Brain microvascular endothelial cell (primary cell): ENCODE measurements at regions not wholly inside any gene's neighbourhood (a gene's known extent, or its start where the extent isn't known, plus 50 kb on each side); places are given as distances from the start of the nearest gene placed in this dataset.
"Not testable (repeated sequence)": the region's sequence is repeated elsewhere in the genome, so short reads cannot be mapped to it uniquely, and the experiment has no call there.

Experiments used
- DNase-seq: peaks from one replicate; pipeline ENCODE4 v3.0.0-alpha.2; 2020
- H3K27ac ChIP-seq: fragments of 250-450 bp; sonication (Bioruptor Pico); 2 replicates; pipeline ENCODE4 v1.5.1; 2020; ENCODE audit warnings: mild to moderate bottlenecking, moderate library complexity
- H3K27me3 ChIP-seq: fragments of 250-450 bp; sonication (Bioruptor Pico); replicated peaks from 2 replicates; pipeline ENCODE4 v1.5.1; 2020; ENCODE audit warnings: mild to moderate bottlenecking
- H3K36me3 ChIP-seq: fragments of 250-450 bp; sonication (Bioruptor Pico); replicated peaks from 2 replicates; pipeline ENCODE4 v1.5.1; 2020; ENCODE audit warnings: mild to moderate bottlenecking
- H3K4me3 ChIP-seq: 2 replicates; pipeline ENCODE4 v1.5.1; 2011; ENCODE audit warnings: low read depth, mild to moderate bottlenecking, control low read depth, low read length, moderate library complexity
- in situ Hi-C: cut with HindIII; loops from 2 replicates; pipeline ENCODE4 v1.10.0; 2017; ENCODE audit warnings: low sequenced_read_pairs, low pct_ligation_motif_present

DNA sequence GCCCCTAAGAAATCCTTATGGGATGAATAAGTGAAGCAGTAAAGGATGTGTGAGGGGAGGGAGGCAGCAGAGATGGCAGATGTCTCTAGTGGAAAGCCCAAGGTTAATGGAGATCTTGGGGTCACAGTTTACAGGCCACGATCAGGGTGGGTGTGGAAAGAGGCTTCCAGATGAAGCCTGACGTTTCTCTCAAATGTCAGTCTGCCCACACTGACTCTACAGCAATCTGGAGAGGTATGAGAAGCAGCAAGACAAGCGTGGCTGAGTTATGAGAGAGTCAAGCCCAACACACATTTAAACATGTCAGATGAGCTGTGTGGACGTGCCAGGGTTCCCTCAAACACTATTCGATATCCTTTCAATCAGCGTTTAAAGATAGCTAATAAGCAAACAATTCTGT lies 308.2 kb downstream of the BCL2L11 start:
- H3K4me3 ChIP-seq, H3K27me3 ChIP-seq, DNase-seq, H3K36me3 ChIP-seq, H3K27ac ChIP-seq, in situ Hi-C loops: not testable (repeated sequence)

DNA sequence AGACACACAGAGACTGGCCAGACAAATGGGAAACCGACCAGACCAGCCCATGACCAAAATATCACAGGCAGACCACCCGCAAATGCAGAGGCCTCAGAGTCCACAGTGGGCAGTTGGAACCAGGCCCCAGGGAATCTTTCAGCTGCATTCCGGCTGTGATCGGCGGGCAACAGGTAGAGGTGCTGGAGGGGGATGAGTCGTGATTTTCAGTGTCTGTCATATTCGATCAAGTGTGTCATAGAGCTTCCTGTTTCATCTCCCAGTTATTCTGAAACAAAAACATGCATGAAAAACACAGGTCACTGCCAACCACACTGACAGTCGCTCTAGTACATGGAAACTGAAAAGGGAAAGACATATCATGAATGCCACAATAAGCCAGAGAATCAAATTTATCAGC lies 308.6 kb downstream of the BCL2L11 start:
- DNase-seq, H3K36me3 ChIP-seq, H3K27me3 ChIP-seq, H3K4me3 ChIP-seq, in situ Hi-C loops, H3K27ac ChIP-seq: not testable (repeated sequence)

DNA sequence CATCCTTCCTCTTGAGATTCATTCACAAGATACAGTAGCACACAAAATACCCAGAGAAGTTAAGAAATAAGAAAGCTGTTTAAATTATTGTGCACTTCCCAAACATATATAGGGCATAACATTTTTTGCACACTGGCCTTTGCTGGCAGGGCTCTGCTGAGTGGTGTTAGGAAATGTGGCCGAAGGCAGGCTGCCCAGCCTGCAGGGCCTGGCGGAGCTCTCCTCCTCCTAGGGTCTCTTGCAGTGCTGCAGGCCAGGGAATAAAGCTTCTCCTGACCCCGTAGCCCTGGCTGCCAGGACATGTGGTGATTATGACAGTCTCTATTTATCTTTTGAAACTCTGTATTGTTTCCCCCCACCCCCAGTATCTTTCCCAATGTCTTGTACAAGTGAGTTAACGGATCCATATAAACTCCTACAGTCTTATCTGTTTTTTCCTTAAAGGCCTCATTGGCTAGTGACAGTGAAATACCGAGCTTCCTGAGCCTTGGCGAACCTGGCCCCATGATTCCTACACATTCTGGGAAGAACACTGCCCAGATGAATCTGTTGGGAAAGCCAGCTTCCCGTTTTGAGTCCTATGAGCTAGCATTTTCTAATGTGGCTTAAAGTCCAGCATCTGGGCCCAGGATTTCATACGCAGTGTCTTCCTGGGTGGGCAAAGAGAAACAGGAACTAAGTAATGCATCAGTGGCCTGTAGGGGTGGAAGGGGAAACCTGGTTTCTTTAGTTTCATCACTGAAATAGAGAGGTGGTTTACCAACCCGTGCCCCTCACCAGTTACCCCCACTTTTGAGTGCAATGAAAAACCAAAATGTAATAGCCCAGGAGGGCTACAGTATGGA lies 310.3 kb downstream of the BCL2L11 start:
- H3K4me3 ChIP-seq, in situ Hi-C loops, H3K27me3 ChIP-seq, H3K36me3 ChIP-seq, H3K27ac ChIP-seq, DNase-seq: not testable (repeated sequence)

DNA sequence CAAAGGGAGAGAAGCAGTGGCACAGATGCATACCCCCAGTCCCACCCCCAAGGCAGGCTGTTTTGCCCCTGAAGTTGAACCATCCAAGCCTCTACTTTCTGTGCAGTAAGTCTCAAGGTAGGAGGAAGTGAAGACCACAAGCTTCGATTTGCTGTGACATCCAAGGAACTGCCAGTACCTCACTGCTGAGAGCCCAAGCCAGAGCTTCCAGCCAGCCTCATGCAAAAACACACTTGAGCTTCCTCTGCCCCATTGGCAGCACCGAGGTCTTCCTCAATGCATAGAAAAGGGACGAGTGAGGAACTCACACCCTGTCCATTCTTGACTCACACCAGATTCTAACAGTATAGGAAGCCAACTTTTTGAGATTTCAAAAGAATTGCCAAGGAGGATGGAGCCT lies 311.7 kb downstream of the BCL2L11 start:
- H3K27ac ChIP-seq, H3K4me3 ChIP-seq, DNase-seq, in situ Hi-C loops, H3K27me3 ChIP-seq, H3K36me3 ChIP-seq: not testable (repeated sequence)

DNA sequence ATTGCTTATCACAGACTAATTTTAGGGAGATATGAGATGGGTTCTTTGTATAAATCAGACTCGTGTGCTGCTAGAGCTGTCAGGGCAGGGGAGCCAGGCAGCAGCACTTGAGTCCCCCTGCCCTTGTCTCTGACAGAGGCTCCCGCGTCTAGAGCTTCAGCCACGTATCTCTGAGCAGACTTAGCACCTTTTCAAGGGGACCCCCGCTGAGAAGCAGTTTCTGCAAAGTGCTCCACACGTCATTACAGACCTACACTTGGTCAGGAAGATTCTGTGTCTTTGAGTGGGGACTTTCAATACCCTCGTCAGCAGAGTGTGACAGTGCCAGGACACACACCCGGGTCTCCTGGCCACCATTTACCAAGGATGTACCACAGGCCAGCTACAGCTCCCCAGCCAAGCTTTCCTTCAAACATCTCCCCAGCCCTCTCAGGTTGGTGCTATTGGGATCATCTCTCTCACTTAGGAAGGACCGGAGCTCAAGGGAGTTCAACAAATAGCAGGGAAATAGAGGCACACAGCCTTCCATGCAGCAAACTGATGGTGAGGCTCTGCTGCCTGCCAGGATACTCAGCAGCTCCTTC lies 312.3 kb downstream of the BCL2L11 start:
- H3K36me3 ChIP-seq, H3K27me3 ChIP-seq, H3K27ac ChIP-seq, in situ Hi-C loops, DNase-seq, H3K4me3 ChIP-seq: not testable (repeated sequence)

DNA sequence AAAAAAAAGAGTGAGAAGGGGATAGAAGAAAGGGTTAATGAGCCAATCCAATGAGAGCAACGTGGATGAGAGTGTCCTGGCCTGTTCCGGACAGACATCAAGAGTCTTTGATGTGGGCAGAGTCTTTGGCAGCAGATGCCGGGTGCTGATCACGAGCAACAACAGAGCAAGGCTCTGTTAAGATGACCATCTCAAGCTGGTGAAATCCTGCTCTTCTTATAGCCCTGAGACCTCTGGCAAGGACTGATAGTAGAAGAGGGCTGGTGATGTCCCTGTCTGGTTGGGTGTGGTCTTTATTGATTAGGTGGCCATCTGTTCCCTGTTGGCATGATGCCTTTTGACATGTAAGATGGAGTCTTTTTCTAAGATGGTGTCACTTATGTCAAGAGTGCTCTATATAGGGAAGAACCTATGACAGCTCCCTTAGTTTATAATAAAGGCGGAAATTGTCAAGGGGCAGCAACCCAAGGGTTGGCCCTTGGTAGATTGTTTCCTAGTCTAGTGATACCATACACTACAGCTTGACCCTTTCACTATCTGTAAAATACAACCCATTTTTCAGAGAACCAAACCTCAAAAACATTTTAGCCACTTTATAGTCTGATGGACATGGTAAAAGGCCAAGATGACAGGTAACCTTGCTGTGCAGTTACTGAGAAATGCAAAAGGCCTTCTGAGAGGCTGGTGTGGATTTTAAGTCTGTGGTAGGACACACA lies 313.3 kb downstream of the BCL2L11 start:
- H3K4me3 ChIP-seq, DNase-seq, H3K36me3 ChIP-seq, in situ Hi-C loops, H3K27ac ChIP-seq, H3K27me3 ChIP-seq: not testable (repeated sequence)

DNA sequence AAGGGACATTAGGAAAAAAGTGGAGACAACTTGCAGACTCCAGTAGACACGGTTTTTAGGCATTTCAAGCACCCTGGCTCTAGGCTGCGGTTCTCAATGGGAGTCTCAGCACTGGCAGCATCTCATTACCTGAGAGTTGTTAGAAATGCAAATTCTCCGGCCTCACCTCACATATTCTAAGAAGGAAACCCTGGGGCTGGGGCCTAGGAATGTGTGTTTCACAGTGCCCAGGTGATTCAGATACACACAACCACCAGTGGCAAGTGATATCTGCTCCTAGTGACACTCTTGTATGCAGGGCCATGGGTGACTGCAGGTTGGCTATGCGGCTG lies 313.9 kb downstream of the BCL2L11 start:
- DNase-seq, H3K4me3 ChIP-seq, in situ Hi-C loops, H3K27me3 ChIP-seq, H3K27ac ChIP-seq, H3K36me3 ChIP-seq: not testable (repeated sequence)

DNA sequence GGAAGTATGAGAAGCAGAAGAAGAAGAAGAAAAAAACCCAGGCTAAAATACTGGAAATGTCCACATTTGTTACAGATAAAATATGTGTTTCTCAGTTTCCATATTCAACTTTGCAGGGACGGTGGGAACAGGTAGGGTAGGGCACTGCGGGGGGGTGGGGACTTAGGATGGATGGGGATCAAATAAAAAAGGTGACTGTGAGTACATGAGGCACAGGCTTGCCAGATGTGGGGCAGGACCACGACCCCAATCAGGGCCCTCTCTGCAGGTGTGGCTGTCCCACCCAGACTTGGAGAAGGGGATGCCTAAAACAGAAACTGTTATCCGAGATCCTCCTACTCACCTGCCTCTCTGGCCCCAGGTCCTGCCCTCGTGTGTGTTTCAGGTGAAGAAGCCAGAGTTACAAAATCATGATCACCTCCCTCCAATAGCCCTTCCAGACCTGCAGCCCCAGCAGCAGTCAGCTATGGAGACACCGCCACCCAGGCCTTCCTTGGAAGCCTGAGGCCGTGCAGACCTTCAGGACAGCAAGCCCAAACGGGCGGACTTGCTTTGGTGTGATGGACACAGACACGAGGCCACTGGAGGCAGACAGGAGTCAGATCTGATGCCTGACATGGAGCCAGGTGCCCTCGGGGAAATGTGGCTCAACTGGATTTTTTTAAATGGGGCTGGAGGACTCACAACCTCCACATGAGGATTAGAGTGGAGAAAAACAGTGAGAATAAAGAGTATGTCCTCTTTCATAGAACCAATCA lies 315.0 kb downstream of the BCL2L11 start:
- H3K4me3 ChIP-seq, in situ Hi-C loops, H3K36me3 ChIP-seq, H3K27ac ChIP-seq, DNase-seq, H3K27me3 ChIP-seq: not testable (repeated sequence)

DNA sequence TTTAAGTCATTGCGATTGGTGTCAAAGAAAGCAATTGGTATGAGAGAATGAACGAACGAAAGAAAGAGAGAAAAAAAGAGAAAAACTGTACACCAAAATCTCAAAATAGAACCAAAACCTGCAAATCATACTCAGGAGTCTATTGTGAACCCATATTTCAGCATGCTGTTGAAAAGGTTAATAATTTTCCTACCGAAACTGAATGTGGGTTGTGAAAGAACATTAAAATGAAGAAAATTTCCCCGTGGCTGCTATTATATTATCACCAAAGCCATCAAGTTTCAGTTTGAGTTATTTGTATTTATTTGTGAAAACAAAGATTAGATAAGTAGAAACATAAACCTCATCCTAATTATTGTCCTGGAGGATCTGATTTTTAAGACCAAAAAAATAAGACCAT lies 315.7 kb downstream of the BCL2L11 start:
- H3K27ac ChIP-seq, DNase-seq, H3K4me3 ChIP-seq, H3K27me3 ChIP-seq, H3K36me3 ChIP-seq, in situ Hi-C loops: not testable (repeated sequence)

DNA sequence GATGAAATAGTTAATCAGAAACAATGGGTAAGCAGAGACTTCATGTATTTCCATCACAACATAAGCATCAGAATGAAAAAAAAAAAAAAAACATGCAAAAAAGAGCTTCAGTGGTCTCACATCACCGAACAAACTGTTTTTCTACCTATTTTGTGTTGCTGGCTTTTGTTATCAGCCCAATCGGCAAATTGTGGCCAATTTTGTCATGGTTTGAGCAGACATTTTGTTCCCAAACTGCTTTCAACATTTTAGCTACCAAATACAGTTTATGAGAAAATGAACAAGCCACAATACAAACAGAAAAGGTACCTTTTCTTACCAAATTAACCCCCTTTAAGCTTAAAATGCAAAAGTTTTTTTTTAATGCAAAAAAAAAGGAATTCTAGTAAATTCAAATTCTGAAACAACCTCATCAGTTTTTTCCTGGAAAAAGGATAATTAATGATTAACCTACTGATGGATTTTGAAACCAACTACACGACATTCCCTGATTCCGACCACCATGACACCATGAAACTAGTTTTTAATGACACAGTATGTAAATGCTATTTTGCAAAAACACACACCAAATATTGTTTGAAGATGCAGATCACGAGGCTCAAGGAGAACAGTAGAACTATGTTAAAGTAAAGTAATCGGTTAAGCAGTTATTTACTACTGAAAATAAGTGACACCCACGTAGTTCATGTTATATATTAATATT lies 316.7 kb downstream of the BCL2L11 start:
- DNase-seq, H3K27me3 ChIP-seq, H3K4me3 ChIP-seq, H3K36me3 ChIP-seq, H3K27ac ChIP-seq, in situ Hi-C loops: not testable (repeated sequence)

DNA sequence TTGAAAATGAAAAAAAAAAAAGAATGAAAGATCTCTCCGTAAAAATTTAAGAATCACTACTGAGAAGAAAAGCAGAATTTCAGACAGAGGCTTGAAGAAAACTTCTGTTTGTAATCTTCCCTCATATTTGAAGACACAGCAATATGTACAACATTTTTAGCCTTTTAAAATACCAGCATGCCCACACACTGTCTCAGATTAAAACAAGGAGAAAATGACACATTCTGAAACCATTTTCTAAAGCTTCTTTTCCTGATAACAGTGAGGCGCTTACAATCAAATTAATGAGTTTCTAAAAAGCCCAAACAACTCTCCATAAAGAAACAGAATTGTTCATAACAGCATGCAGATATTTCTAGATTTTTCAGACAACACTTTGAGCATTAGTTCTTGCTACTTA lies 317.4 kb downstream of the BCL2L11 start:
- H3K27me3 ChIP-seq, H3K36me3 ChIP-seq, DNase-seq, in situ Hi-C loops, H3K4me3 ChIP-seq, H3K27ac ChIP-seq: not testable (repeated sequence)

DNA sequence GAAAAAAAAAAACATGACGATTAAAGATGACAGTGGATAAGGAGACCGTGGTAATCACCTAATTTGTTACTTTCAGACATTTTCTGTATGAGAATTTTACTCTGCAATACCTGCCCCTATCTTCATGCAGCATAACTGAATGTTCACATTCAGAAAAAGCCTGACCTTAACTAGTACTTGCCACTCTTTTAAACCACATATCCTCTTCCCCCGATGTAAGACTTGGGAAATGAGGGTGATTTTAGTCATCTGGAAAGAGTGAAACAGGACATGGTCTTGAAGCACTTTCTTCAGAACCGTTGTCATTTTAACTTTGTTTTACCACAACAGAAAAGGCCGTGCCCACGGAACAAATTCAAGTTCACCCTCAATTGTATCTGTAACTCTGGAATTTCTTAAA lies 318.5 kb downstream of the BCL2L11 start:
- H3K27ac ChIP-seq, H3K4me3 ChIP-seq, DNase-seq, H3K27me3 ChIP-seq, H3K36me3 ChIP-seq, in situ Hi-C loops: not testable (repeated sequence)

DNA sequence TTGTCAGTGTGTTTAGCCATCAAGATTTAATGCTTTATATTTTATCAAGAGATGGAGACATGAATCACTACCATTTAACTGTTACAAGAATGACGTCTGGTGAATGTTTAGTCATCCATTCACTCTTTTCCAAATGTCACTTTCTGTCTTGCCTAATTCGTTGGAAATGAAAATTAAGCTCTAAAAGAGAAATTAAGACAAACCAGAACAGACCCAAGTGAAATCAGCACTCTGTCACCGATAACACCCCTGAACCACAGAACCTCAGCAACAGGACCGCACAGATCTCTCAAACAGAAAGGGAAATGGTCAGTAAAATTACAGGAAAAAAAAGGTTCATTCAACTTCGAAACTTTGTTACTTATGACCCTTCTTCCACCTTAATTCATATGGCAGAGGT lies 320.9 kb downstream of the BCL2L11 start:
- H3K27me3 ChIP-seq, H3K27ac ChIP-seq, H3K4me3 ChIP-seq, H3K36me3 ChIP-seq, in situ Hi-C loops, DNase-seq: not testable (repeated sequence)
